ENCODE measurements at regions not wholly inside any gene's neighbourhood (a gene's known extent, or its start where the extent isn't known, plus 50 kb on each side); places are given as distances from the start of the nearest gene placed in this dataset.
A peak's percentile ranks its signal among the peaks of the same experiment; 100 is the strongest.
"Not testable (repeated sequence)": the region's sequence is repeated elsewhere in the genome, so short reads cannot be mapped to it uniquely, and the experiment has no call there.

DNA sequence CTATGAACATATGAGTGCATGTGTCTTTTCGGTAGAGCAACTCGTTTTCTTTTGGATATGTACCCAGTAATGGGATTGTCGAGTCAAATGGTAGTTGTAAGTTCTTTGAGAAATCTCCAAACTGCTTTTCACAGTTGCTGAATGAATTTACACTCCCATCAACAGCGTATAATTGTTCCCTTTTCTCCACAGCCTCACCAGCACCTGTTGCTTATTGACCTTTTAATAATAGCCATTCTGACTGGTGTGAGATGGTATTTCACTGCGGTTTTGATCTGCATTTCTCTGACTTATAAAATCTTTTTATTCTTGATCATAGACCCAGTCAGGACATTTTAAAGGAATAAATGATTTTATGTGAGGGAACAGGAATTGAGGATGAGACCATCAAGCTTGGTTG lies 165.0 kb upstream of the KCTD3 start:
- DNase-seq, result no peak

DNA sequence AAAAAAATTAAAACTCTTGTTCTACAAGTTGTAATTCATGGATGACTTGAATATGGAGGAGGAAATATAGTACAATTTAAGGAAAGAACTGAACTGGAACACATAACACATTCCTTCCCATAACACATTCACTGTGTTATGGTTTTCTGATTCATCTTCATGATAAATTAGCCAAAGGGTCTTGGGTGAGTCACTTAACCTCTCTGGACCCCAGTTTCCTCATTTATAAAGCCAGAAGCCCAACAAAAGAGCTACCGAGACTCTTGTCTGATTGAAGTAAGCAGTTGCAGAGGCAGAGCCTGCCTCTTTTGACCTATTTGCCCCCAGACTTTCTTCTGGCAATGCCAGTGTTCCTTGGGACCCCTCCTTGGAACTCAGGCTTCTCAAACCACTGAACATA lies 161.9 kb upstream of the KCTD3 start:
- DNase-seq, result no peak

DNA sequence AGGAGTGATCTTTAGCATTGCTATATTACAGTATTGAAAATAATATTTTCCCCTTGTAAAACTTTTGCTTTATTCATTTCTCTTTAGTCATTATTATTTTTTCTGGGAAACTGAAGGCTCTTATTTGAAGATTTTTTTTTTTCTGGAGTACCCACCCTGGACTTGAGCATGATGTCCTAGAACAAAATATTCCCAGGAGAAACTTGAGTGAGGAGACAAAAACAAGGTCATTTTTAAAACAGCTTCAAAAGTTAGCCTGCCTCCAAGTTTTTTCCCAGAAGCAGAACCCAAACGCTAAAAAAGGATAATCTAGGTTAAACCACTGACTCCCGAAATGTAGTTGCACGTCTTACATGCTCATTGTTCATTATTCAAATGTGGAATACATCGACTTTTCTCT lies 160.2 kb upstream of the KCTD3 start:
- DNase-seq, result no peak

DNA sequence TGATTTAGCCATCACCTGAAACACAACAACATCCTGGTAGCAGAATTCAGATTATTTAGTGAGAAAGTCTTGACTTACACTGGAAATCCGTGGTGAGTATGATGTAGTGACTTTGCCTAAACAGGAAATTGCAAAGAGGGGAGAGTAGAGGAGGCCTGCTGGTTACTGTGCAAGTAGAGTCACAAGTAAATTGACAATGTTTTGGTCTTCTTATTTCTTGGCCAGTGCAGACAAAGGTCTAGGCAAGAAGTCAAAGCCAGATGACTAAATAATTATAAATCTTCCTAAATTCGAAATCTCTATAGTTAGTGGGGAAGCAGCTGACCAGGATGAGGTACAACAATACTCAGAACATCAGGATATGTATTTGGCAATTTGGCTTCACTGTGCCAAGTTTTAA lies 159.5 kb upstream of the KCTD3 start:
- DNase-seq, result no peak

DNA sequence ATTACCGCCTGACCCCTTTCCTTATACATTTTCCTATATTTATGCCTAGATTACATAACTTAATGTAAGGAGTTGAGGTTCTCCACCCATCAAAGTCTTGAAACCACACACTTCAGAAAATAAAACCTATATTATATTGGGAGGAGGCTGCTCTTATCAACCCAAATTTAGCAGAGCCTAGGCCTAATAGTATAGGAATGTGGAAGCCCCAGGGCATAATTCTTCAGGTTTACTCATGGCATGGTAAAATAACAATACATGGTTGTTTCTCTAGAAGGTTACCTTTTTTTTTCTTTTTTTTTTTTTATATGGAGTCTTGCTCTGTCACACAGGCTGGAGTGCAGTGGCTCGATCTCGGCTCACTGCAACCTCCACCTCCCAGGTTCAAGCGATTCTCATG lies 157.6 kb upstream of the KCTD3 start:
- not testable (repeated sequence) for DNase-seq

DNA sequence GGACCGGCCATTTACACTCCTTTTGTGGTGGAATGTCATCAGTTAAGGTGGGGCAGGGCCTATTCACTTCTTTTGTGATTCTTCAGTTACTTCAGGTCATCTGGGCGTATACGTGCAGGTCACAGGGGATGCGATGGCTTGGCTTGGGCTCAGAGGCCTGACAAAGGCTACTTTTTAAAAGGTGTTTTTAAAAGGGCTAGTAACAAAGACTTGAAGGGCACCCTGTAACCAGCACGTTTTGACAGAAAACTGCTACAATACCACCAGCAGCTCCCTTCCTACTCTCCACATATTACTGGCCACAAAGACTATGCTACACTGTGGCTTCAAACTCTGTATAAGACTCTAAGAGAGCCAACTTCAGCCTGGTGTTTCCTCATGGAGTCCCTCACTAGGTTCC lies 151.6 kb upstream of the KCTD3 start:
- not testable (repeated sequence) for DNase-seq

DNA sequence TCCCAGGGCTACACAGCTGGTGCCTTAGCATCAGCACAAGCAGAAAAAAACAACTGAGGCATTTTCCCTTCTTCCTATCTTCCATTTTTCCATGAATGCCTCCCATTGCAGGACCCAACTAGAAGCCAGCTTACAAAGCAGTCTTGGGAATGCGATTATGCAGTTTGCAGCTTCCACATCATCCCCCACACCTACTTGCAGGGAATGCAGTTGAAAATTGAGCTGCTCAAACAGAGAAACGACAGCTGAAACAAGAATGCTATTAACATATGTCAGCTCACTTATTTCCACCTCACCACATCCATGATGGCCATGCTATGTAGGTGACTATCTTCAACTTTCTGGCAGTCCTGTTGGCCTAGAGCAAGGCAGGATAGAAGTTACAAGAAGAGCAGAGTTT lies 150.6 kb upstream of the KCTD3 start:
- no peak for DNase-seq

DNA sequence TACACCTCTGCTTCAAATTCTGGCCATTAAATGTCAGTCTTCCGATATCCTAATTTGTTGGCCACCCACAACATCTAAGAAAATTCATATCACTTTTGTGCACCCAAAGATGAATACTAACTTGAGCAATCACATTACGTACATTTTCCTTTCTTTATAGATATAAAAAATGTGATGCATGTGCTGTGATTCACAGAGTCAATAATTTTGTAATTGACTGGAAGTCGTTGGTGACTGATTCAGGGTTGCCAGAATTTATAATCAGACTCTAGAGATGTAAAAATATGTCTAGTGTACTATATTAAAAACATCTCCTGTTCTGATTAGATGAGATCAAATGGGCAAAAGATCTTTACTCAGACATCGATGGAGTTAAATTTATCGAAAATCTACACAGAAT lies 150.0 kb upstream of the KCTD3 start:
- DNase-seq, result no peak

DNA sequence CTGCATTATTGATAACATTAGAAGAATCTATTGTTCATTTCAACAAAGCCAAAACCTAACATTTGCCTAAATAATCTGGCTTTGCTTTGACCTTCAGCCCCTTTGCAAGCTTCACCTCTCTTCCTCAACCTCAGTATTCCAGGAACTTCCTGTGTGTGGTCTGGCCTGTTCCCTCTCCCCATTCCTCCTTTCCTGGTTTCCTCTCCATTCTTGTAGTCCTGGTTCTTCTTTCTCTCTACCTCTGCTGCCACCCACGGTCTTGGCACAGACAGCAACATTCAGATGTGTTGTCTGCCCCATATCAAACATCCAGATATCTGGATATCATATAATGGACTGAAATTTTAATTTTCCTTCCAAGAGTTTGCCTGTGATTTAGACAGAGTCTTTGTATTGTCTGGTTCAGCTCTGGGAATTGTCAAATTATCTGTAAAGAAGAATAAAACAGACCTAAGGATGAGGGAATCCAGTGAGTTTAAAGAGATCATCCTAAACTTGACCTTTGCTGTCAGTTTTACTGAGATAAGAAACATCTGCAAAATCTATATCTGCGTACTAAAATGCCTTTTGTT lies 148.1 kb upstream of the KCTD3 start:
- DNase-seq, result no peak

DNA sequence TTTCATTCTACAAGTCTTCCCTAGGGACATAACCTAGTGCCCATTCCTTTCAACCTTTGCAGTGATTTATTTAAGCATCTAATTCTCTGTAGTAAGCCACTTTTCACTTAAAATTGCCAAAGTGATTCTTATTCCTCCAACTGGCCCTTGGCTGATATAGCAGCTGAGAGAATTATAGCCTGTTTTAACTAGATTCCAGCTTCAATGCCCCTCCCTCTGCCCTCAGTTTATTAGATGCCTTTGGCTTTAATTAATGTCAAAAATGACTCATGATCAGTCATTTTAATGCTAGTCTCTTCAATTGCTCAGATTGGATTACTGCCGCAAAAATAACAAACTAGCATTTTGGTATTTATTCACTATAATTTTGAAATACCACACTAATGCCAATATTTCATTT lies 145.4 kb upstream of the KCTD3 start:
- DNase-seq, result no peak

DNA sequence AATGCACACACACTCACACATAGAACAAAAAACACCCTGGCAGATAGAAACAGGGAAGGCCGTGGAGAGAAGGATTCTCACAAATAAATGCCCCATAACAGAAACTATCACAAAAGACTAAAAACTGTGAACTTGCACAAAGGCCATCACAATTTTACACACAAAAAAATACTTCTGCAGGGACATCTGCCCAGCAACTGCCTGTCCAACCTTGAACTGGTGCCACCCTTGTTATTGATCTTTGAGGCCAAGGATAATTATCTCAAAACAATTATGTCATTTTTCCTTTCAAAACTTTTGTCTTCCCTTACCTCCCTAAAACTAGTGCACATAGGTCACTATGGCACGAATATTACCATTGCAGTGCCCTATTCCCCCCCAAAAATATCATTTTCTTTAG lies 143.8 kb upstream of the KCTD3 start:
- no peak for DNase-seq

DNA sequence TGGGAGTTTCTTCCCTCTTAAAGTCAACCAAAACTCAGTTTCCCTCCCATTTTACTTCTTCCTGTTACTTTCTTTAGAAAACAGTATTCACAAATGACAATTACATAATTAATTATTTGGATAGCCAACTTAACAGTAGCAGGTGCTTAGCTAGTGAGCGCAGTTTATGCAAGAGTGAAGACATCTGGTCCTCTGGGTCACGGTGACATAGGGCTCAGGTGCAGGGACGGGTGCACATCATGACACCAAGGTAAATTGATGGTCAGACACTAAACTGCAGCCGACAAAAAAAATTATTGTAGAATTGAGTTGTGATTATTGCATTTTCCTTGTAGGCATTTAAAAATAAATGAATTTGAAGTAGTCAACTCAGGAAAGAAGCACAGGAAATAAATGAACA lies 142.0 kb upstream of the KCTD3 start:
- no peak for DNase-seq

DNA sequence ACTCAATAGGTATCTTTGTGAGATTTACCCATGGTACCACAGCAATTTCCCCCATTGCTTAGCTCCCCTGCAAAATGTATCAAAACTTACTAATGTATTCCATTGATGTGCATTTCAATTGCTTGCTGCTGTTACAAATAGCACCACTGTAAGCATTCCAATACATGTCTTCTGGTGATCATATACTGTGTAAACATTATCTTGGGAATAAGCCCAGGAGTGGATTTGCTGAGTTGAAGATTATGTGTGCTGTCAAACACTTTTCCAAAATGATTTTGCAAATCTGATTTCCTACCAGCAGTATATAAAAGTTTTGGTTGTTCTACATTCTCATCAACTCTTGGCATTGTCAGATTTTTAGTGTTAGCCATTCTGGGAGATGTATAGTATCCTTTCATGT lies 141.0 kb upstream of the KCTD3 start:
- no peak for DNase-seq

DNA sequence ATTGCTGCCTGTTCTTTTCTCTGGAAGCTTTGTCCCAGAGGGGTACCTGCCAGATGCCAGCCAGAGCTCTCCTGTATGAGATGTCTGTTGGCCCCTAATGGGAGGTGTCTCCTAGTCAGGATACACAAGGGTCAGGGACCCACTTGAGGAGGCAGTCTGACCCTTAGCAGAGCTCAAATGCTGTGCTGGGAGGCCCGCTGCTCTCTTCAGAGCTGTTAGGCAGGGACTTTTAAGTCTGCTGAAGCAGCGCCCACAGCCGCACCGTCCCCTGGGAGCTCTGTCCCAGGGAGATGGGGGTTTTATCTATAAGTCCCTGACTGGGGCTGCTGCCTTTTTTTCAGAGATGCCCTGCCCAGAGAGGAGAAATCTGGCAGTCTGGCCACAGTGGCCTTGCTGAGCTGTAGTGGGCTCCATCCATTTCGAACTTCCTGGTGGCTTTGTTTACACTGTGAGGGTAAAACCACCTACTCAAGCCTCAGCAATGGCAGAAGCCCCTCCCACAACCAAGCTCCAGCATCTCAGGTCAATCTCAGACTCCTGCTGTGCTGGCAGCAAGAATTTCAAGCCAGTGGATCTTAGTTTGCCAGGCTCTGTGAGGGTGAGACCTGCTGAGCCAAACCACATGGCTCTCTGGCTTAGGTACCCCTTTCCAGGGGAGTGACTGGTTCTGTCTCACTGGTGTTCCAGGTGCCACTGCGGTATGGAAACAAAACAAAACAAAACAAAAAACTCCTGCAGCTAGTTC lies 134.4 kb upstream of the KCTD3 start:
- not testable (repeated sequence) for DNase-seq

DNA sequence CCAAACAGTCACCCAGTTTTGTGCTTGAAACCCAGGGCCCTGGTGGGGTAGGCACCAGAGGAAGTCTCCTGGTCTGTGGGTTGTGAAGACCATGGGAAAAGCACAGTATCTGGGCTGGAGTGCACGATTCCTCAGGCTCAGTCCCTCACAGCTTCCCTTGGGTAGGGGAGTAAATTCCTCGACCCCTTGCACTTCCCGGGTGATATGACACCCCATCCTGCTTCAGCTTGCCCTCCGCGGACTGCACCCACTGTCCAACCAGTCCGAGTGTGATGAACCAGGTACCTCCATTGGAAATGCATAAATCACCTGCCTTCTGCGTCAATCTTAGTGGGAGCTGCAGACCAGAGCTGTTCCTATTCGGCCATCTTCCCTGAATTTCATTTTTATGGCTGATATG lies 133.9 kb upstream of the KCTD3 start:
- DNase-seq, result no peak

DNA sequence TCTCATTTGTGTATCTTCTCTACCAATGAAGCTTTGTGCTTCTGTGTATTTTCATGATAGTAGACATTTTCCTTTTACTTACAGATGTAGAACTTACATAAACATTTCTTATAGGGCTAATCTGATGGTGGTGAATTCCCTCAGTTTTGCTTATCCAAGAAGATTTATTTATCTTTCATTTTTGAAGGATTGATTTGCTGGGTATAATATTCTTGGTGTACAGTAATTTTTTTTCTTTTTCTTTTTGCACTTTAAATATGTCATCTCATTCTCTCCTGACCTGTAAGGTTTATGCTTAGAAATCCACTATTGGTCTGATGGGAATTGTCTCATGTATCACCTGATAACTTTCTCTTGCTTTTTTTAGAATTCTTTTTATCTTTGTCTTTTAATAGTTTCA lies 127.6 kb upstream of the KCTD3 start:
- DNase-seq, result no peak

DNA sequence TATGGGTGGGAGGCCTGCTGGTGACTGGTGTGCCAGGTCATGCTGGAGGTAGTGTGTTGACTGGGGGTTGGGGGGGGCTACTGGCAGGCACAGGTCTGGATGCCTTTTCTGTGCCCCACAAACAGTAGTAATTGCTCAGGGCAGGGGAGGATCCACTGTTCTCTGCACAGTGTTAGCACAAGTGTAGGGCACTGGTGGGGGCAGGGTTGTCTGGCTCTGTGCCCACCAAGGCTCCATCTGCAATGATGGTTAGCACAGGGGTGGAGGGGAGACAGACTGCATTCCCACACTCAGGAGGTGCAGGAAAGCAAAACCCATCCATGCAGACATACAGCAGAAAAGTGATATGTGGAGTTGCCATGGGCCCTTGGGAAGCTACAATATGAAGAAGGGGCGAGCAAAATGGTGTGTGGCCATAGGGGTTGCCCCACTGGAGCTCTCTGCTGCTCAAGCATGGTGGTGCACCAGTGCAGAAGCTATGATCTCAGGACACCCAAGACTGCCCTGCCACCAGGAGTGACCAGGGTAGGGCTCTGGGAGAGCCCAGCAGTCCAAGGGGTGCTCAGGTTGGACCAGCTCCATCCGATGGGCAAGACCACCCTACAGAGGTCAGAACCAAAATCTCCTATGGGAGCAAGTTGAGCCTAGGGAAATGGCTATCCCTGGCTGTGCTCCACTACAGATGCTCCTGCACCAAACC lies 122.2 kb upstream of the KCTD3 start:
- no peak for DNase-seq

DNA sequence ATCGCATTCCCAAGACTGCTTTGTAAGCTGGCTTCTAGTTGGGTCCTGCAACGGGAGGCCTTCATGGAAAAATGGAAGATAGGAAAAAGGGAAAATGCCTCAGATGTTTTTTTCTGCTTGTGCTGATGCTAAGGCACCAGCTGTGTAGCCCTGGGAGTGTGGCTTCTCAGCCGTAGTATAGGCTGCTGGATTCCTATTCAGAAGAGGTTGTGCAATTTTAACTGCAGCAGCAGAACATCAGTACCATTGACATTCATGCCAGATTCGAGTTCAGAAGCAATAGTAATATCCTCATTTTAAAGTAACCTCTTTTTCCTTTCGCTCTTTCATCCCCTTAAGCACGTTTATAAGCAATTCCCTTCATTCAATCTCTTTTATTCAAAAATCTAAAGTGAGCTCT lies 119.1 kb upstream of the KCTD3 start:
- DNase-seq, result peak in 1 of 2 donors; percentile 1

DNA sequence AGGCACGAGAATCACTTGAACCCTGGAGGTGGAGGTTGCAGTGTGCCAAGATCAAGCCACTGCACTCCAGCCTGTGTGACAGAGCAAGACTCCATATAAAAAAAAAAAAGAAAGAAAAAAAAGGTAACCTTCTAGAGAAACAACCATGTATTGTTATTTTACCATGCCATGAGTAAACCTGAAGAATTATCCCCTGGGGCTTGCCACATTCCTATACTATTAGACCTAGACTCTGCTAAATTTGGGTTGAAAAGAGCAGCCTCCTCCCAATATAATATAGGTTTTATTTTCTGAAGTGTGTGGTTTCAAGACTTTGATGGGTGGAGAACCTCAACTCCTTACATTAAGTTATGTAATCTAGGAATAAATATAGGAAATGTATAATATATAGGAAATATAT lies 118.0 kb upstream of the KCTD3 start:
- not testable (repeated sequence) for DNase-seq

DNA sequence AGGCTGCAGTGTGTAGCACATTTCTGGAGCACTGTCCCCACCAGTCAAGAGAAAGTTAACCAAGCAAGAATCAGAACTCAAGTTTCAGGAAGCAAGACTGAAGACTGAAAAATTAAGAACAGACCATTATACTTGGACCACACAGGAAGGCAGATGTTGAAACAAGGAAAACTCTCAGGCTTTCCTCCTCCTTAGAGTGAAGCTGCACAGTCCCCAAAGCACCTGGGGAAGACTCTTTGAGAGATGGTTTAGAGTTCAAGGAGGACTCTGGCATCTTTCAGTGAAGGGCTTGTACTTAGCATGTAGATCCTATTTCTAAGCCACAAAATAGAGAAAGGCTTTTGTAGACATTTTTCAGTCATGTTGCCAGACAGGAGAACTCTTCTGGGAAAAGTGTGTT lies 113.7 kb upstream of the KCTD3 start:
- DNase-seq, result no peak

DNA sequence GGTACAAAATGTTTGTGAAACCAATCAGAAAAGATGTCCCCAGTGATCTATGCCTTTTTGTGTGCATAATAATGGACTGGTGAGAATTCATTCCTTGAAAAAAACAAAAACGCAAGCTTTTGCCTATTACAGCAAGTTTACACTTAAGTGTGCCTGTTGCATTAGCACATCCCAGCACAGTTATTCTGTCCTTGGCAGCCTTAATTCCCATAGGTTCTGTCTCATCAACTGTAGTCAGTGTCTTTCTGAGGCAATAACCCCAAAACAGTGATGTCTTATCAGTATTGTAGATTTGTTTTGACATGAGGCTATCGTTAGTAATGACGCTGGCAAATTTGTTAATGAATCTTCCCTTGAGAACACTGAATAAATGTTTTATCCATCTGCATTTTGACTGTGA lies 109.9 kb upstream of the KCTD3 start:
- DNase-seq, result no peak

DNA sequence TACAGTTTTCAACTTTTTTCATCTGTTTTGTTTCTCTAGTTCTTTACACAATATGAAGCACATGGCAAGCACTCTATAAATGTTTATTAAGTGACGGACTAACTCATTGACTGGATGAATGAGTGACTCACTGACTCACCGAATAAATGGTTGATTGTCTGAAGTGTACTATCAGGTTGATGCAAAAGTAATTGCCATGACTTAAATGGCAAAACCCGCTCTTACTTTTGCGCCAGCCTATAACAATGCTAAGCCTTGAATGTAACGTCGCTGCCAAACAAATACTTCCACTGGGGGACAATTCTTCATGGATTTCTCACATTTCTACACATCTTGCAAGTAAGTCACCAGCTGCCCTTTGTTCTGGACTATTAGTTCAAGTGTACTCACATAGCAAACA lies 109.0 kb upstream of the KCTD3 start:
- DNase-seq, result no peak

DNA sequence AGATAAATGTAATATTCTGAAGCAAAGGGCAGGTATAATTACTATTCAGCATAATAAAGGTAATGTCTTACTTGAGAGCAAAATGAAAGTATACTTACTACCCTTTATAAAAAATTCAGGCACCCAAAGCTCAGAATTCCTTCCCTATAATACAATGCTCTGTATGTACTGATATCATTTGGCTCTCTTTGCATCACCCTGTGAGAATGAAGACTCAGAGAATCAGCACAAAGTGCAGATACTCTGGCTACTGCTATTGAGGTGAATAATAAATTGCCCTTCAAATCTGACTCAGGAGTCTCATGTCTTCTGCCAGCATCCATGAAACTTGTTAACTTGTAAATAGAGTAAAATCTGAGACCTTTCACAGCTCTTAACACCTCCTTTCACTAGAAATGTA lies 108.5 kb upstream of the KCTD3 start:
- no peak for DNase-seq

DNA sequence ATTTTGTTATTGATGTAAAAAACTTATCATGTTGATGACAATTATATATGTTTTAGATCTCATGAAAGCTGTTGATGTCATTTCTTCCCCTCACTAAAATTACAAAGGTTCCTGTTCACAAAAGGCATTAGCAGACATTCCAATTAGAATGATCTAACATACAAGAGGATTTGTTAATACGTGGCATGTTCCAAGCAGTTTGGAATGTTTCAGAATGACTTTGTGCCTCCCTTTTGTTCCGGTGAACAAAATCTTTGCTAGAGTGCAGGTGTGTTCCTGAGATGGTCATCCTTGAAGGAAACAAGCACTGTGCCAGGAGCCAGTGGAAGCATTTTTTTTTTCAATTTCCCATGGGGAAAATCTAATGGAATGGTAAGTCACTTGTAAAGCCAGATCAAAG lies 108.0 kb upstream of the KCTD3 start:
- DNase-seq, result no peak

All from right lung (tissue), 2 donors.